ENCODE measurements at regions not wholly inside any gene's neighbourhood (a gene's known extent, or its start where the extent isn't known, plus 50 kb on each side); places are given as distances from the start of the nearest gene placed in this dataset.
"Not testable (repeated sequence)": the region's sequence is repeated elsewhere in the genome, so short reads cannot be mapped to it uniquely, and the experiment has no call there.

DNA sequence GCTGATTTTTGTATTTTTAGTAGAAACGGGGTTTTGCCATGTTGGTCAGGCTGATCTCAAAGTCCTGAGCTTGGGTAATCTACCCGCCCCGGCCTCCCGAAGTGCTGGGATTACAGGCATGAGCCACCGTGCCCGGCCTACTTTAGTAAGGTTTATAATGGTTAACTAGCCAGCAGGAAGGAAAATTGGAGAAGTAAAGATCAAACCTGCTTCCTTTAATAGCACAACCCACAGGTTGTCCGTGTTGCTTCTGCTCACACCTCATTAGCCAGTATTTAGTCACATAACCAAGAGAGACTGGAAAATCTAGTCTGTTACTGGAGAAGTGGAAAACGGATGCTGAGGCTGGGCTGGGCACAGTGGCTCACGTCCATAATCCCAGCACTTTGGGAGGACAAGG lies 51.9 kb upstream of the TBL1XR1 start:
- DNase-seq, result no peak

DNA sequence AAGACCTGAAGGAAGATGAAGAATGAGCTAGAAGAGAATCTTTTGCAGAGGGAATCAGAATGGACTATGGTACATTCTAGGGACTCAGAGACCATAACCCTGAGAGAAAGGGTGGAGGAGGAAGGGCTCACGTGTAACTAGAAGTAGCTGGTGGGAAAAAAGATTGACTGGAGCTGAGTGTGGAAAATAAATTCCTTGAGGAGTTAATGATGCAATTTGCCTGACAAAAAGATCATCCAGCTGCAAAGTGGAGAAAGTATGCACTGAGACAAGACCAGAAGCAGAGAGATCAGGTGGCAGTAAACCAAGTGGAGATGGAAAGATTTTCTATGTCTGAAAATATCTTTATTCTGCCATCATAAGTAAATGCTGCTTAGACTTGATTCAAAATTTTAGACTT lies 52.9 kb upstream of the TBL1XR1 start:
- DNase-seq, result no peak

DNA sequence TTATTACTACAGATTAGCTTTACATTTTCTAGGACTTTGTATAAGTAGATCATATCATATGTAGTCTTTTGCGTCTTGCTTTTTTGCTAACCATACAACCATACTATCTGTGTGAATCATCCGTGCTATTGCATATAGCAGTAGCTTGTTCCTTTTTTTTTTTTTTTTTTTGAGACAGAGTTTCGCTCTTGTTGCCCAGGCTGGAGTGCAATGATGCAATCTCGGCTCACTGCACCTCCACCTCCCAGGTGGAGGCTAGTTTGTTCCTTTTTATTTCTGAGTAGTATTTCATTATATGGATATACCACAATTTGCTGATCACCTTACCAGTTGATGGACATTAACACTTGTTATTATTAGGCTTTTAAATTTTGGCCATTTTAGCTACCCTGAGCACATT lies 54.5 kb upstream of the TBL1XR1 start:
- peak; percentile 75 for DNase-seq

DNA sequence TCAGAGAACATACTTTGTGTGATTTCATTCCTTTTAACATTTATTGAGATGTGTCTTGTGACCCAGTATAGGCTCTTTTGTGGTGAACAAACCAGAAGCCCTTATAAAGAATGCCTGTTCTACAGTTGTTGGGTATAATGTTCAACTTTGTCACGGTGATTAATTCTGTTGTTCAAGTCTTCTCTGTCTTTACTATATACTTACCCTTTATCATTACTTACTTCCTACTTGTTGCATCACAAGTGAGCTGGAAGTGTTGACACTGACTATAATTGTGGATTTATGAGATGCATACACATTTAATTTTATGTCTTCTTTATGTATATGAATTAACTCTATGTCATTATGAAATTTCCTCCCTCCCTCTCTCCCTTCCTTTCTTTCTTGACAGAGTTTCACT lies 59.7 kb upstream of the TBL1XR1 start:
- DNase-seq, result no peak

DNA sequence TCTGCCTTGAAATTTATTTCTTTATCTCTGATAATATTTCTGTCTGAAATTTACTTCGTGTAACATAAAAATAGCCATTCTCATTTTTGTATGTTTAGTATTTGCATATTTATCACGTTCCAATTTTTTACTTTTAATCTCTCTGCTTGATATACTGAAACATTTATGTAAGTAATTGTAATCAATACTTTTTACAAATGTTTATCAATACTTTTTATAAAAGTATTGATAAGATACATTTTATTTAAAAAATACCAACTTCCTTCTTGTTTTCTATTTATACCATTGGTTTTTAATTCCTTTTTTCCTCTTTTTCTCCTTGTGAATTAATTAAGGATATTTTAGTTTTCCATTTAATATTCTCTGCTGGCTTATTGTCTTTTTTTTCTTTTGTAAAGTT lies 60.3 kb upstream of the TBL1XR1 start:
- DNase-seq, result no peak

DNA sequence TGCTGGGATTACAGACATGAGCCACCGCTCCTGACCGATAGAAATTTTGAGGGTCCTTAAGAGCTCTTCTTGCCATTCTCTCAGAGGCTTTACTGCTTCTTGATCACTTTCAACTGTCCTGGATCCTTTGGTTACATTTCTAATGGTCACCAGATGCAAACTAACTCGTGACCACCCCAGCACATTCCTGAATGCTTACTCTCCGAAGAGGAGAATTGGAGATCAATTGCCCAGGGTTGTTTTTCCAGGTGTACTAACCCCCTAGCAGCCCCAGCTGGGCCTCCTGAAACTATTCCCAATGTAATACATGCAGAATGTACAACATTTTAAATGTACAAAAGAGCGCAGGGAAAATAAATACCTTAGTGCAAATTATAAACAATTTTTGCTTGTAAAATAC lies 65.1 kb upstream of the TBL1XR1 start:
- no peak for DNase-seq

DNA sequence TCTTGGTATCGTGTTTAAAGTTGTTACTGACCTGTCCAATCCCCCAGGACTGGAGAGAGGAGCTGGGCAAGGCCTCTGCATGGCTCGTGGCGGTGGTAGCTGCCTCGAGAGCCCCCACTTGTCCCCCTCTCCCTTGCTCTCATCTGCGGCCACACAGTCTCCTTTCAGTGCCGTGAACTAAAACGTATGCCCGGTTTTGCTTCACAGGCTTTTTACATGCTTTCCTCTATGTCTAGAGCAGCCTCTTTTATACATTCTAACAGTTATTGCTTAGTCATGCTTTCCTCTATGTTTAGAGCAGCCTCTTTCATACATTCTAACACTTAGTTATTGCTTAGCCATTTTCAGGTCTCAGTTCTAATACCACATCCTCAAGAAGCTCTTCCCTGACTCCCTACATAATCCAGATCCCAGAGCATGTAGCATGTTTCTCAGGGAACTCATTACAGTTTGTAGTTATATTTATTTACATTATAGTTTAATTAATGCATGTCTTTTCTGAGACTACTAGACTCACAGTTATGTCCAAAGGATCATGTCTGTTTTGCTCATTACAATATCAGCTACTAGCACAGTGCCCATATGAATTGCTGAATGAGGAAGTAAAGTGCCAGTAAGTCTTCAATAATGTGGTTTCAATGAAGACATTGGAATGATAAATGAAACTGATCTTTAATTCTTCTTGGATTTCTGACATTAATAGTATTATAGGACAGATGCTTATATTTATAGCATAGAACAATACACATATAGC lies 66.5 kb upstream of the TBL1XR1 start:
- peak; percentile 28 for DNase-seq

DNA sequence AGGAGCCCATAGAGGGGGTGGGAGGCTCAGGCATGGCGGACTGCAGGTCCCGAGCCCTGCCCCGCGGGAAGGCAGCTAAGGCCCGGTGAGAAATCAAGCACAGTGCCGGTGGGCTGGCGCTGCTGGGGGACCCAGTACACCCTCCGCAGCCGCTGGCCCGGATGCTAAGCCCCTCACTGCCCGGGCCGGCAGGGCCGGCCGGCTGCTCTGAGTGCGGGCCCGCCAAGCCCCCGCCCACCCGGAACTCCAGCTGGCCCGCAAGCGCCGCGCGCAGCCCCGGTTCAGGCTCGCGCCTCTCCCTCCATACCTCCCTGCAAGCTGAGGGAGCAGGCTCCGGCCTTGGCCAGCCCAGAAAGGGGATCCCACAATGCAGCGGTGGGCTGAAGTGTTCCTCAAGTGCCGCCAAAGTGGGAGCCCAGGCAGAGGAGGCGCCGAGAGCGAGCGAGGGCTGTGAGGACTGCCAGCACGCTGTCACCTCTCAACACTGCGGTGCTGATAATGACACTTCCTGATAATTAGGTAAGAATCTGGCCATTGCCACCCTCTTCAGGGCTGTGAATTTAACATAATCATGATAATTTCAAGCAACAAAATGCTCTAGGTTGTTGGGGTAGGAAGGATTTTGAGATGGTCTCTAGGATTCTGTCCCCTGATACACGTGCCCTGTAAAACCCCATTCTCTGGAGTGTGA lies 74.7 kb upstream of the TBL1XR1 start:
- DNase-seq, result not testable (repeated sequence)

DNA sequence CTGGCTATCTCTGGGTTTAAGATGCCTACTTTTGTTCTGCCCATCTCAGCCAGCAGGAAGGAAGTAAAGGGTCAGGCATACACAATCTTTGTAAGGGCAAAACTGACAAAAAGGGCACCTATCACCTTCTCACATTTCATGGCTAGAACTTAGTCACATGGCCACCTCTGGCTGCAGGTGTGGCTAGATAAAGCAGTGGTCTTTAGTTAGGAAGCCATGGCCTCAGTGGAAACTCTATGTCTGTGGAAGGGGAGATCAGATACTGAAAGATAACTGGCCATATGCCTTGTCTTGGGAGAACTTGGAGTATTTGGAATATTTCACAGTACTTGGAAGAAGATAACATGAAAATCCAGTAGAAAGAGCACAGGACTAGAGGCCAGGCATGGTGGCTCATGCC lies 80.7 kb upstream of the TBL1XR1 start:
- no peak for DNase-seq

DNA sequence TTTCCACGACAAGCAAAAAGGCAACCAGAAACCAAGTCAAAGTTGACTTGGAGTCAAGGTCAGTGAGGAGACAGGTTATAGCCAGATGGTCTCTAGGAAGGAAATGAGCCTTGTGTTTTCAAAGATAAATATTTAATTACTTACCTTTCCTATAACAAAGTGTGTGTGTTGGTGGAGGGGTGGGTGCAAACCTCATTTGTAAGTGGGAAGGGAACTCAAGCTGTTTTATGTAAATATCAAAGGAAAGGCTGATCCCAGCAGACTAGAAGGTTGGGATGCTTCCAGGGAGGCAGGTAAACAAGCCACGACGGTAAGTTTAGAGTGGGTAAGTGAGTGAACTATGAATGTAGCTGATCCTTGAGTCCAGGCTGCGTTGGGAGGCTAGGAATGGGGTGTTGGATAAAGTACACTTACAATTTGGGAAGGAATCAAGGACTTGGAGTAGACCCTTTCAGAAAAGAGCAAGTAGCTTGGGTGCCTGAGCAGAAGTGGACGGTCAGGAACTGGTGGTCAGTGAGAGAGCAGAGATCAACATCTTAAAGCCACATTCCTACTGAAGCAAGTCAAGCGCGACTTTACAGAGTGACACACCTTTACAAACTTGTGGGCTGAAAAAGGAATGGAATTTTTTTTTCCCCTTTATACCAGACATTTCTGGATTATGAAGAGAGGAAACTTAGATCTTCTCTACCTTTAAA lies 82.0 kb upstream of the TBL1XR1 start:
- no peak for DNase-seq

DNA sequence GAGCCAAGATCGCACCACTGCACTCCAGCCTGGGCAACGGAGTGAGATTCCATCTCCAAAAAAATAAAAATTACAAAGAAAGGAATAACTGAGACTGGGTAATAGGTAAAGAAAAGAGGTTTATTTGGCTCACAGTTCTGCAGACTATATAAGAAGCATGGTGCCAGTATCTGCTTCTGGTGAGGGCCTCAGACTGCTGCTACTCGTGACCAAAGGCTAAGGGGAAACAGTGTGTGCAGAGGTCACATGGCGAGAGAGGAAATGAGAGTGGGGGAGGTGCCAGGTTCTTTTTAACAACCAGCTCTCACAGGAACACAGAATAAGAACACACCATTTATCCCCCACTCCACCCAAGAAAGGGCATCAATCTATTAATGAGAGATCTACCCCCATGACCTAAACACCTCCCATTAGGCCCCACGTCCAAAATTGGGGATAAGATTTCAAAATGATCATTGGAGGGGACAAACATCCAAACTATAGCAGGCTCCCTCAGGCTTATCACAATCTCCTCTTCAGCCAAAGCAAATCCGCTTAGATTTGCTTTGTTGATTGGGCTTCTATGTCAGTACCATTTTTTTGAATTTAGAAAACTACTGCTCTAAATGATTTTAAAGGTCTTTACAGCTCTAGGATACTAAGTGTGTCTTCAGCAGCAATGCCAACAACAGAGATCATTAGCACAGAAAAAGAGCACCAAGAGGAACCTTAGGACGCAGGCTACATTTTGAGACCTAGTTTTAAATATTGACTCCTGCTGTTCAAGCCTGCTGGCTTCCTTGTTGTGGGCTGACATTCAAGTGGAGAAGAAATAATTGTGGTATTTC lies 84.2 kb upstream of the TBL1XR1 start:
- peak; percentile 21 for DNase-seq

DNA sequence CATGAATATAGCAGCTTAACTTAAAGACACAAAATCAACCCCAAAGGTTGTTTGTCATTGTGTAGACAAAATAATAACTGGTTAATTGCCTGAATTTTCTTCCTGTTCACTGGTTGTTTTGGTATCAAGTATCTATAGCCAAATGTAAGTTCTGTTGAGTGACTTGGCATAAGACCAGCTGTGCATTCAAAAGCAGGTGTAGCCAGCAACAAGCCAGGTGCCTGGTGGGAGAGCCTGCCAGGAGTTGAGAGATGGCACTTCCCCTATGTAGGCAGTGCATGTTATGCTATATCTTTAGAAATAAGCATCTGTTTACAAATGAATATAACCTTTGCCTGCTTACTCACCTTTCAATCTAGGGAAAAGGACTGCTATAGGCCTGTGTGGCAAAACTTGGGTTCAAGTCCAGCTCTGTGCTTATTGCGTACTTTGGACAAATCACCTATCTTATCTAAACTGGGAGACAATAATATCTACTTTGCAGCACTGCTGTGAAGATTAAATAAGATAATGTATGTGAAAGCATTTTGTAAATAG lies 84.9 kb upstream of the TBL1XR1 start:
- no peak for DNase-seq

DNA sequence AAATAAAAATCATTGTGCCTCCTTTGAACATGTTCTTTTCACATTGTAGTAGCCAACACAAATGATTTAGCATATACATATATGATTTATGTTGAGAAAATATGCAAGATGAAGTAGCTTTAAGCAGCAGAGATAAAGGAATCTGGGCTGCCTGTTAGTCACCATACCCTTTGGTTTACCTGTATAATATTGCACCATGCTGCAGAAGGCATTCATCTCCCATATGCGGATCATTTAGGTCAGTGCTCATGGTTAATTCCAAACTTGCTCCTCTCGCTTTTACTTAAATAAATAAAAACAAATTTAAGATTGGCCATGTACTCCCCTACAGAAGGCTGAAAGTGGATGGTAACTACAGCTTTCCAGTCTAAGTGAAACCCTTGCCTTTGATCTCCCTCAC lies 86.7 kb upstream of the TBL1XR1 start:
- DNase-seq, result no peak

DNA sequence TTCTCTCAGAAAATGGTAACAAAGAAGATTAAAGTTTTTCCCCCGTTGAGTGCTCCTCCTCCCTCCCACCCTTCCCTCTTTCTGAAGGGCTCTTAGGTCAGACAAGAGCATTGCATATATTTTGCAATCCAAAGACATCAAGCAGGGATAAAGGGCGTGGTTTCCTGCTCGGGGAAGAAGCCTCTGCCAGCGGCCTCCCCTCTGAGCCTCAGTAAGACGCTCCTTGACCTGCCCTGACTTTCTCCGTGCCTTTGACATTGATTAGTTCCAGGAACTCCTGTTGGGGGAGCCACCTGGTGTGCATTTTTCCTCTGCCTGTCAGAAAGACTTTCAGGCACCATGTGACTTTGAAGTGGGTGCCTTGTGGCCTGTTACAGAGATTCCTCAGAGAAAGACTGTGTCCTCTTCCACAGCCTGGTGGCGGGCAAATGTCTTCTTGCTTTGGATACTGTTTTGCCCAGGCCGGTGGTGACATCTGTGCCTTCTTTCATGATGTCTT lies 87.2 kb upstream of the TBL1XR1 start:
- peak; percentile 83 for DNase-seq

DNA sequence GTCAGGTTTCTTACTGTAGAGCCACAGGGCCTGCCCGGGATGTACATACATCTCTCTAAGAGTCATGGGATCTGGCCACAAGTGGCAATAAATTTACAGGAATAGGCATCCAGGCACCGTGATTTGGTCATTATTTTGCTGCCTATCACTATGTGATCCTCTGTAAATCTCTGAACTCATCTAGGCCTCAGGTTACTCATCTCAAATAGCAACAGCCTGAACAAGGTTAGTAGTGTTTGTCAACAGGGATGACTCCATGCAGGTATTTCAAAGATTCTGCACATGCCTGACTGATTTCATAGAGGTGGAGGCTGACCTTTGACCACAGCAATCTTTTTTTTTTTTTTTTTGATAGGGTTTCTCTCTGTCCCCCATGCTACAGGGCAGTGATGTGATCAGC lies 88.8 kb upstream of the TBL1XR1 start:
- no peak for DNase-seq

DNA sequence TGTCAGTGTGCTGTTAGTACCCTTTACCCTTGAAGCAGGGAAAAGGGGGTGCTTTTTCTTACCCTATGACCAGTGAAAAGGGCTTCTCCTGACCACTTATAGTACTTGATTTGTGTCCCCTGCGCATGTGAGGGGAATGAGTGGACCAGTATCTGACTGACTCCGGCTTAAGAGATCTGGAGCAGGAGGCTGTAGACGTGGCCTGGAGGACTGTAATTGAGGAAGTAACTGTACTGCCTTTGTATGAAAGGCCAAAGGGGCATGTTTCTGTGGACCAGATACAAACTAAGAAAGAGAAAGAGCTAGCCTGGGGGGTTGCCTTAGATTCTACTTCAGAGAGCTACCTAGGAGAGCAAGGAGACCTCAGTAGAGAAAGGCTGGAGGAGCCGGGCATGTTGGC lies 89.9 kb upstream of the TBL1XR1 start:
- DNase-seq, result peak; percentile 32

DNA sequence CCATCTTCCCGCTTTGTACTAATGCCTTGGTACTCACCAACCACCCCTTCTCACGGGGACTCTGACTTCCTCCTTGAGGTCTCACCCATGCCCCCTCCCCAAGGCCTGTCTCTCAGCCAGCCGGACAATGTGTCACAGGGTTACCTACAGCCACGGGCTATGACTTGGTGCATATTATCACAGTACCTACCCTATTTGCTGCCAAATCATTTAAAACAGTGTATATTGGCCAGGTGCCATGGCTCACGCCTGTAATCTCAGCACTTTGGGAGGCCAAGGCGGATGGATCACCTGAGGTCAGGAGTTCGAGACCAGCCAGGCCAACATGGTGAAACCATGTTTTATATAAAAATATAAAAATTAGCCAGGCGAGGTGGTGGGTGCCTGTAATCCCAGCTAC lies 93.4 kb upstream of the TBL1XR1 start:
- no peak for DNase-seq

DNA sequence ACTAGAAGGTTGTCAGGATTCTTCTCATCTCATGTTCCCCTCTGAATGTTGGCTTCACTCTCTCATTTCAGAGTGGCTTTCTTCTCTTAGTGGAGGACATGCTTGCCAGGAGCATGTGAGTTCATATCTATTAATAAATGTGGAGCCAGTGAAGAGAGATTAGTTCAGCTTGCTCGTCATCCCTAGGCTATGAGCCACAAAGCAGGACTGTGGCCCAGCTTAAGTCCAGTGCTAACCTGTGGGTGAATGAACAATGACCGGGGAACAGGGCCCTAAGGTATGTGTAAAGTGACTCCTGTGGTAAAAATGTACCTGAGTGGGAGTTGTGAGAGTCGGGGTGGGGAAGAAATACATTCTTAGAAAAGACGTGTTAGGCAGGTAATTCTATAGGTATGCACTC lies 96.9 kb upstream of the TBL1XR1 start:
- DNase-seq, result no peak

DNA sequence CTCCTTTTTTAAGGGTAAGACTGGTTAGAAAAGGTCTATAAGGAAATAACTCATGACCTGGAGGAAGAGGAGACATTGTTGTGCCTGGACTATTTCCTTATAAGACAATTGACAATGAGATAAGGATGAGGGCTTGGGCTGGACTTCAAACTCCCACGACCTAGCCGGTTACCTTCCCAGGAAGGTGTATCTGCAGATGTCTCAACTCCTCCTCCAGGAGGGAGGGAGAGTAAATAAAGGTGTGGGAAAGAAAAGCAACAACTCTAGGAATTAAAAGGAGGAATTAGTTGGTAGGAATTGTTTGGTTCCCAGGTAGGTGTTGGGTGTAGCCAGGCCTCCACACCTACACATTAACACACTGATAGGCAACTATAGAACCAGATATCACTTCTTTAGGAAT lies 97.8 kb upstream of the TBL1XR1 start:
- DNase-seq, result no peak

DNA sequence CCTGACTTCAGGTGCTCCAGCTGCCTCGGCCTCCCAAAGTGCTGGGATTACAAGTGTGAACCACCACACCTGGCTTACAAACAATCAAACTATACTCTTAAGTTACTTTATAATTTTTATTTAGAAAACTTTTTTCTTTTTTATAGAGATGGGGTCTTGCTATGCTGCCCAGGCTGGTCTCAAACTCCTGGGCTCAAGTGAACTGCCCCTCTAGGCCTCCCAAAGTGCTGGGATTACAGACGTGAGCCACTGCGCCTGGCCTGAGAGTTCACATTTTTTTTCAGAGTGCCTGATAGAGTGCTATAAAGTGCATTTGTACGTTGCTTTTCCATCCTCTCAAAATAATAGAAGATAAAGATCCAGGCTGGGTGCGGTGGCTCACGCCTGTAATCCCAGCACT lies 102.0 kb upstream of the TBL1XR1 start:
- DNase-seq, result no peak

DNA sequence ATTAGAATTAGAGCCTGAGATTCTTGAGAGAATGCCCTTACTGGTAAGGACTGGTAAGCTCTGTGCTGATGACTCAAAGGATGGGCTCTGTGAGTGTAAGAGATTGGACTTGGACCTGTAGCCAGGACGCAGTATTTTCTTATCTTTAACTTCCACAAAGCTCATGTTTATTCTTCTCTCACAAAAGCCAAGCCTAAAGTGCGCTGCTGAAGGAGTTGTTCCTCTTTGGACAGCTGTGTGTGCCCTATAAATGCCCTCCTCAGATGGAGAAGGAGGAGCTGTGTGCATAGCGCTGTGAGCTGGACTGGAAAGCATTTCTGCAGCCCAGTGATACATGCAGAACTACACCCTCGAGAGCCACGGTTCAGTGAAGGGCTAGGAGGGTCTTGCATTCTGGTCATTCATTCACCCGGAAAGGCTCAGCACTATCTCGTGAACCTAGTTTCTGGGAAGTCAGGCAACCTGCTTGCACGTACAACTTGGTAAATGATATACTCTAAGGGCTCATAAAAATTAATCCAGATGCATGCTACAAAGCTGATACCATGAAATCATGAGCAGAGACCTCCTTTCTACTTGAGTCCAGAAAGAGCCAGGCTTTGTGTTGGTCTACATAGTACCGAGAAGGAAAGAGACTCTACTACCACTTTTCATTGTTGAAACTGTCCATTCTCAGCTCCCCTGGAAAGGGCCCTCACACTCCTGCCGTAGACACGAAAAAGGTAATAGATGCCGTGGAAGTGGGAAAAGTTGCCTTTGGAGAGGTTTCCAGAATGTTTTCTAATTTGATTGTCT lies 103.0 kb upstream of the TBL1XR1 start:
- DNase-seq, result peak; percentile 44

DNA sequence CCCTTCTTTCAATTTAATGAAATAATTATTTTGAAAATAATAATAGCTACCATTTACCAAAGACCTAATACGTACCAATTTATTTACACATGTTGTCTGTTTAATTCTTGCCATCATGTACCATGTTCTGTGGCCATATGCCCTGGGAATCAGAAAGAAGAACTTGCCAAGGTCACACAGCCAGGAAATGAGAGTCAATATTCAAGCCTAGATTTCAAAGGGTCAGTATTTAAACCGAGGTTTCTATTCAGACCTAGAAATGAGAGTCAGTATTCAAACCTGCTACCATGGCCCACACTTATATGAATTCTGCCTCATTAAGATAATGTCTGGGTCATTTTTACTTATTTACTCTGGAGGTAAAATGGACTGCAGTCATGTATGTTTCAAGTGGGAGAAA lies 103.6 kb upstream of the TBL1XR1 start:
- no peak for DNase-seq
